KMS-11 (cell line): ENCODE measurements at regions not wholly inside any gene's neighbourhood (a gene's known extent, or its start where the extent isn't known, plus 50 kb on each side); places are given as distances from the start of the nearest gene placed in this dataset.

ENCODE experiments used
- H2AFZ ChIP-seq: fragments of 200-600 bp; sonication (generic); 2 replicates; pipeline ENCODE4 v1.6.1; 2016; ENCODE audit warnings: antibody characterized with exemption, mixed run types, low read depth
- H3K27ac ChIP-seq: fragments of 200-600 bp; sonication (generic); 2 replicates; pipeline ENCODE4 v1.6.1; 2016; ENCODE audit warnings: mild to moderate bottlenecking, mixed run types
- H3K27me3 ChIP-seq: fragments of 200-600 bp; sonication (generic); 2 replicates; pipeline ENCODE4 v1.6.1; 2017; ENCODE audit warnings: mild to moderate bottlenecking, low read depth, mixed run types, moderate library complexity; ENCODE audit not compliant: insufficient read depth
- H3K36me3 ChIP-seq: fragments of 200-600 bp; sonication (generic); 2 replicates; pipeline ENCODE4 v1.6.1; 2017; ENCODE audit warnings: mild to moderate bottlenecking, mixed run types; ENCODE audit not compliant: insufficient read depth
- H3K4me1 ChIP-seq: fragments of 200-600 bp; sonication (generic); 2 replicates; pipeline ENCODE4 v1.6.1; 2016; ENCODE audit warnings: mild to moderate bottlenecking, low read depth, mixed run types; ENCODE audit not compliant: poor library complexity, severe bottlenecking
- H3K4me2 ChIP-seq: fragments of 200-600 bp; sonication (generic); 2 replicates; pipeline ENCODE4 v1.7.0; 2016; ENCODE audit warnings: mild to moderate bottlenecking, mixed run types
- H3K4me3 ChIP-seq: fragments of 200-600 bp; sonication (generic); IDR thresholded peaks from 2 replicates; pipeline ENCODE4 v1.6.1; 2017; ENCODE audit warnings: low read depth, low read length, mixed read lengths; ENCODE audit not compliant: insufficient read depth
- H3K79me2 ChIP-seq: fragments of 200-600 bp; sonication (generic); 2 replicates; pipeline ENCODE4 v1.6.1; 2016; ENCODE audit warnings: low read depth, mixed run types; ENCODE audit not compliant: insufficient read depth
- H3K9ac ChIP-seq: fragments of 200-600 bp; sonication (generic); 2 replicates; pipeline ENCODE4 v1.6.1; 2016; ENCODE audit warnings: mild to moderate bottlenecking, mixed run types
- H4K20me1 ChIP-seq: fragments of 200-600 bp; sonication (generic); 2 replicates; pipeline ENCODE4 v1.6.1; 2016; ENCODE audit warnings: mild to moderate bottlenecking, mixed run types; ENCODE audit not compliant: insufficient read depth
- TF ChIP-seq, protein P1 (sequence below): fragments of 200-600 bp; sonication (generic); conservative IDR thresholded peaks from 2 replicates; pipeline ENCODE4 v1.6.1; 2017; ENCODE audit warnings: low read depth, mild to moderate bottlenecking, antibody characterized with exemption, low read length, moderate library complexity, mixed read lengths

DNA sequence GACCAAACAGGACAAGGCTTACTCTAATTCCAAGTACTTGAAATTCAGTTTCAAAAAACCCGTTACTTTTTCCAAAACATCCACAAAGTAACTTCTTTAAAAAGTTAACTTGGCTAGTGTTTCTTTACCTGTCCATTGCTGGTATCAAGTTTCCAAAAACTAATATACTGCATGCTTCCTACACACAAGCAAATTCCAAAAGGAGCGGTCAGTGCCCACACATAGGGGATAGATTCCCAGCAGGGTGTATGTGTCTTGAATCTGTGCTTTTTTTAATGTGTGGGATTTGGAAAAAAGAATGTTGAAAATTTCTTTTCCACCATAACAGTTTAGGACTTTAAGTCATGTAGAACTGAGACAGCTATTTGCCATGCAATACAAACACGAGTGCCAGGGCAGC, 367.8 kb upstream of the SOX9 start:
- no peak overlapping the region for H3K4me2 ChIP-seq
- H3K27ac ChIP-seq, result no peak overlapping the region
- H3K36me3 ChIP-seq, result no peaks in the 10 kb centered on the region
- no peak overlapping the region for H3K9ac ChIP-seq
- no peaks in the 10 kb centered on the region for H3K27me3 ChIP-seq
- peaks cover 7% of the 10 kb centered on the region for H3K4me1 ChIP-seq
- H3K79me2 ChIP-seq, result no peaks in the 10 kb centered on the region
- no peak overlapping the region for H3K4me3 ChIP-seq
- TF ChIP-seq, protein P1, sequence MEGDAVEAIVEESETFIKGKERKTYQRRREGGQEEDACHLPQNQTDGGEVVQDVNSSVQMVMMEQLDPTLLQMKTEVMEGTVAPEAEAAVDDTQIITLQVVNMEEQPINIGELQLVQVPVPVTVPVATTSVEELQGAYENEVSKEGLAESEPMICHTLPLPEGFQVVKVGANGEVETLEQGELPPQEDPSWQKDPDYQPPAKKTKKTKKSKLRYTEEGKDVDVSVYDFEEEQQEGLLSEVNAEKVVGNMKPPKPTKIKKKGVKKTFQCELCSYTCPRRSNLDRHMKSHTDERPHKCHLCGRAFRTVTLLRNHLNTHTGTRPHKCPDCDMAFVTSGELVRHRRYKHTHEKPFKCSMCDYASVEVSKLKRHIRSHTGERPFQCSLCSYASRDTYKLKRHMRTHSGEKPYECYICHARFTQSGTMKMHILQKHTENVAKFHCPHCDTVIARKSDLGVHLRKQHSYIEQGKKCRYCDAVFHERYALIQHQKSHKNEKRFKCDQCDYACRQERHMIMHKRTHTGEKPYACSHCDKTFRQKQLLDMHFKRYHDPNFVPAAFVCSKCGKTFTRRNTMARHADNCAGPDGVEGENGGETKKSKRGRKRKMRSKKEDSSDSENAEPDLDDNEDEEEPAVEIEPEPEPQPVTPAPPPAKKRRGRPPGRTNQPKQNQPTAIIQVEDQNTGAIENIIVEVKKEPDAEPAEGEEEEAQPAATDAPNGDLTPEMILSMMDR, result no peak
- H2AFZ ChIP-seq, result no peak overlapping the region
- H4K20me1 ChIP-seq, result no peaks in the 10 kb centered on the region

- no peak overlapping the region for H3K4me3 ChIP-seq
- H3K36me3 ChIP-seq, result no peaks in the 10 kb centered on the region
- TF ChIP-seq, protein P1, result no peak
- no peaks in the 10 kb centered on the region for H4K20me1 ChIP-seq
- no peak overlapping the region for H3K4me2 ChIP-seq
- H3K27me3 ChIP-seq, result no peaks in the 10 kb centered on the region
- no peak overlapping the region for H3K9ac ChIP-seq
- peaks cover 43% of the 10 kb centered on the region for H3K4me1 ChIP-seq
- H3K27ac ChIP-seq, result no peak overlapping the region
- H3K79me2 ChIP-seq, result no peaks in the 10 kb centered on the region
- no peak overlapping the region for H2AFZ ChIP-seq
These were observed 363.7 kb upstream of the SOX9 start for GRCh38 chr17:71757156-71757555.

- no peak overlapping the region for H3K4me3 ChIP-seq
- H3K79me2 ChIP-seq, result no peaks in the 10 kb centered on the region
- TF ChIP-seq, protein P1, result no peak
- H3K4me2 ChIP-seq, result no peak overlapping the region
- H3K27ac ChIP-seq, result no peak overlapping the region
- no peaks in the 10 kb centered on the region for H3K27me3 ChIP-seq
- H3K4me1 ChIP-seq, result peaks cover 43% of the 10 kb centered on the region
- no peaks in the 10 kb centered on the region for H3K36me3 ChIP-seq
- H3K9ac ChIP-seq, result no peak overlapping the region
- H2AFZ ChIP-seq, result no peak overlapping the region
- H4K20me1 ChIP-seq, result no peaks in the 10 kb centered on the region
These were observed 362.9 kb upstream of the SOX9 start for GRCh38 chr17:71757956-71758355.

DNA sequence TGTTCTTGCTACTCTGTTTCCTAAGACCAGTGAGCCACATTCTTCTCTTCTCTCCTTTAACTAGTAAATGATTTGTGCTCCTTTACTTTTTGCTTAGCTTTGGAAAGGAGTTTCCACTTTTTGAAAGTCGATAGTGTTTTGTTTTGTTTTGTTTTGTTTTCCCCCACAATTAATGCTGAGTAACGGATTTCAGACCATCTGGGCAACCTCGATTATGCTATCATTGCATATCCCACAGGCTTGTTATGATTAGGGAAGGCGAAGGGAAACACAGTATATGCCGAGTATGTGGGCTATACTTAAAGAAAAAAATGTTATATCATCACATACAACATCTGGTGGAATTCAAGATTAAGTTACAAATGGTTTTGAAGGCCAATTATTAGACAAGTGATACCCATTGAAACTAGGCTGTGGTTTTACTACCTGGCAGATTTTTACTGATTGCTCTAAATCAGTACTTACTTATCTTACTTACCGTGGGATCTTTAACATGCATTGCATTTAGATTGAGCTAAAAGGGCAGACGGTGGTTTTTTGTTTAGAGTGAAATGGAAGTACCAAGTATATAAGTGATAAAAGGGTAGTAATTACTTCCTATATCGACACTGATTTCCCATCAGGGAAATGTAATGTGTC, 361.3 kb upstream of the SOX9 start:
- peak overlapping the region; percentile 69 for H3K27ac ChIP-seq
- no peak overlapping the region for H3K4me3 ChIP-seq
- no peaks in the 10 kb centered on the region for H3K27me3 ChIP-seq
- TF ChIP-seq, protein P1, result no peak
- no peaks in the 10 kb centered on the region for H3K79me2 ChIP-seq
- no peaks in the 10 kb centered on the region for H4K20me1 ChIP-seq
- peak overlapping the region; percentile 34; the same call in 1 of the 2 replicates for H3K9ac ChIP-seq
- peak overlapping the region; percentile 63 for H3K4me2 ChIP-seq
- no peaks in the 10 kb centered on the region for H3K36me3 ChIP-seq
- H2AFZ ChIP-seq, result no peak overlapping the region
- H3K4me1 ChIP-seq, result peaks cover 54% of the 10 kb centered on the region
